ENCODE measurements at regions not wholly inside any gene's neighbourhood (a gene's known extent, or its start where the extent isn't known, plus 50 kb on each side); places are given as distances from the start of the nearest gene placed in this dataset.

DNA sequence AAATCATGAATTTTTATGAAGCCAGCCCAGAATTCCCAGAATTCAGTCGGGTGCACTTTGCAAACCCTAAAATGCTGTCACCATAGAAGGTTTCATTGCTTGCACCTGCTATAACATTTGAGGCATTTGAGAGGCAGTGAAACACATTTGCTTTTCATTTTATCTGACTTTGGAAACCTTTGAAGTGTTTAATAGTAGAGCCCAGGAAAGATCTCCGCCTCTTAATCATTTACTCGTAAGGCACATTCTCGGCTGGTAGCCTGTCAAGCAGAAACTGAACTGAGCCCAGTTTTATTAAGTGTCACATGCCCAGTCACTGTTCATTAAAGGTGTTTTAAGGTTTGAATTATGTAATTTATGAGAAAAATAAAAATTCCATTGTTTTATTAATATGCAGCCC is 247.6 kb downstream of the EMX2 start:
- TF ChIP-seq YY1 (IDR thresholded peaks at IDR 0.05; ENCODE audit: low read depth) (no peak), MXI1 (IDR thresholded peaks at IDR 0.05; ENCODE audit: low read depth, low read length) (no peak), GATA2 (CRISPR knock-in tag; IDR thresholded peaks at IDR 0.05) (no peak), ZBTB33 (IDR thresholded peaks at IDR 0.05; ENCODE audit: borderline replicate concordance, low read depth) (no peak), RFX5 (IDR thresholded peaks at IDR 0.05; ENCODE audit: low read length) (no peak)
- TF ChIP-seq, protein P1, sequence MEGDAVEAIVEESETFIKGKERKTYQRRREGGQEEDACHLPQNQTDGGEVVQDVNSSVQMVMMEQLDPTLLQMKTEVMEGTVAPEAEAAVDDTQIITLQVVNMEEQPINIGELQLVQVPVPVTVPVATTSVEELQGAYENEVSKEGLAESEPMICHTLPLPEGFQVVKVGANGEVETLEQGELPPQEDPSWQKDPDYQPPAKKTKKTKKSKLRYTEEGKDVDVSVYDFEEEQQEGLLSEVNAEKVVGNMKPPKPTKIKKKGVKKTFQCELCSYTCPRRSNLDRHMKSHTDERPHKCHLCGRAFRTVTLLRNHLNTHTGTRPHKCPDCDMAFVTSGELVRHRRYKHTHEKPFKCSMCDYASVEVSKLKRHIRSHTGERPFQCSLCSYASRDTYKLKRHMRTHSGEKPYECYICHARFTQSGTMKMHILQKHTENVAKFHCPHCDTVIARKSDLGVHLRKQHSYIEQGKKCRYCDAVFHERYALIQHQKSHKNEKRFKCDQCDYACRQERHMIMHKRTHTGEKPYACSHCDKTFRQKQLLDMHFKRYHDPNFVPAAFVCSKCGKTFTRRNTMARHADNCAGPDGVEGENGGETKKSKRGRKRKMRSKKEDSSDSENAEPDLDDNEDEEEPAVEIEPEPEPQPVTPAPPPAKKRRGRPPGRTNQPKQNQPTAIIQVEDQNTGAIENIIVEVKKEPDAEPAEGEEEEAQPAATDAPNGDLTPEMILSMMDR (IDR thresholded peaks at IDR 0.05), result no peak

All from SK-N-SH (cell line).